Embryonic facial prominence (tissue), 1 donor: ENCODE measurements at regions not wholly inside any gene's neighbourhood (a gene's known extent, or its start where the extent isn't known, plus 50 kb on each side); places are given as distances from the start of the nearest gene placed in this dataset.
"Not testable (repeated sequence)": the region's sequence is repeated elsewhere in the genome, so short reads cannot be mapped to it uniquely, and the experiment has no call there.

ENCODE experiments used
- DNase-seq: peaks from one replicate; pipeline ENCODE4 v3.0.0-alpha.2; 2016; ENCODE audit errors: extremely low spot score

DNA sequence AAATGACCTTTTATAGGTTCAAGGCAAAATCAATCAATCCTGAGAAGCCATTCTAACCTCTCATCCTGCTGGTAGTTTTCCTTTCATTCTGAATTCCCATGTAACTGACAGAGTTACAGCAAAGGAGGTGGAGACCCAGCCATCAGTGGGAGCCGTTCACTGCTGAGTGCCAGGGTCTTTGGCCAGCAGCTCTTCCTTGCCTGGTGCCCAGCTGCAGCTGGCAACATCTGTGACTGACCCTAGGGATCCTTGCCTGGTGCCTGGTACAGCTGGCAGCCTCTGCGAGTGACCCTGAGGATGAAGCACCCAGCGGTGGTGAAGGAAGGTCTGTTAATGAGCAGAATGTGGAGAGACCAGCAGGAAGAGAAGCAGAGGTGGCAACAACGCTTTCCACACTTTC is 314.6 kb downstream of the THBS2 start:
- no peak for DNase-seq

DNA sequence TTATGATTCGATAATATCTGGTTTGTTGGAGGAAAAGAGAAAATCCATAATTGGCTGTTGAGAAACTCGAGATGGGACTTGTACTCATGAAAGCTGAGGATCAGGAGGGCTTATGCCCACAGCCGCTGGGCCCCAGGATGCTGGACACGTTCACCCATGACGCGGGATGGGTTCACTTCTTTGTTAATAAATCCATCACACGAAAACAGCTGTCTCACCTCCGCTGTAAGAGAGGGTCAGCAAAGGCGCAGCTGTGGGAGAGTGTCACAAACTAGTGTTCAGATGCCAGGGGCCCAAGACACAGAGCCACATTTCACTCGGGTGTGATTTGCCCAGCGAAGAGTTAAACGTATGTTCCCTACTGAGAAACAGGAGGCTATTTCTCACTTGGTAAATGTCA is 315.1 kb downstream of the THBS2 start:
- no peak for DNase-seq

DNA sequence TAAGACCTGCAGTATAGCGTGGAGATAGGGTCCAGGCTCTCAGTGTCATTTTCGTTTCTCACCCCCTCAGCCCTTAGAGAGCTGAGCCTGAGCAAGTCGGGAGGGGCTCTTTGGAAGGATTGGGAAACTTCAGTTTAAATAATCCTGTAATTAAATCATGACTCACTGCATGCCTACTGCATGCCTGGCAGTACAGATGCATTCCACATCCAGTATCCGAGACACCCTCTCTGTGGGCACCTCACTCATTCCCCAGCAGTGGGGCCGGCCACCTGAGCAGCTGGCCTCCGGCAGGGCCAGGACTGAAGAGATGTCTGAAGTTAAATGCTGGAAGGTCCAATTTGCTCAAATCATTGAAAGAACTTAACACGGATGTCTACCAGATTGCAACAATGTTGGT is 316.6 kb downstream of the THBS2 start:
- DNase-seq: no peak

DNA sequence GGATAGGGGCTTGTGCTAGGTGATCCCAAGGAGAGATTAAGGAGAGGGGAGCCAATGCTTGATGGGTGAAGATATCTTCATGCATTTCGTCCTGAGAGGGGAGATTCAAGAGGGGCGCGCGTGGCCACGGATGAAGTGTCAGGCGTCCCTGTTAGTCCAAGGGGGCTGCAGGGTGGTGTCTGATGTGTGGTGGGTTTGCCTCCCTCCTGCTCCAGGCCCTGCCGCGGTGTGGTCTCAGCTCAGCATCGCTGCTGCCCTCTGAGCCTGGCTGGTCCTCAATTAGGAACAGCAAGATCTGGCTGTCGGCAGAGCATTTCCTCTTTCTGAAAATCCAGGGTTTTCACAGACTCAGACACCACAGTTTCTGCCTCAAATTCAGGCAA is 318.0 kb downstream of the THBS2 start:
- no peak for DNase-seq

DNA sequence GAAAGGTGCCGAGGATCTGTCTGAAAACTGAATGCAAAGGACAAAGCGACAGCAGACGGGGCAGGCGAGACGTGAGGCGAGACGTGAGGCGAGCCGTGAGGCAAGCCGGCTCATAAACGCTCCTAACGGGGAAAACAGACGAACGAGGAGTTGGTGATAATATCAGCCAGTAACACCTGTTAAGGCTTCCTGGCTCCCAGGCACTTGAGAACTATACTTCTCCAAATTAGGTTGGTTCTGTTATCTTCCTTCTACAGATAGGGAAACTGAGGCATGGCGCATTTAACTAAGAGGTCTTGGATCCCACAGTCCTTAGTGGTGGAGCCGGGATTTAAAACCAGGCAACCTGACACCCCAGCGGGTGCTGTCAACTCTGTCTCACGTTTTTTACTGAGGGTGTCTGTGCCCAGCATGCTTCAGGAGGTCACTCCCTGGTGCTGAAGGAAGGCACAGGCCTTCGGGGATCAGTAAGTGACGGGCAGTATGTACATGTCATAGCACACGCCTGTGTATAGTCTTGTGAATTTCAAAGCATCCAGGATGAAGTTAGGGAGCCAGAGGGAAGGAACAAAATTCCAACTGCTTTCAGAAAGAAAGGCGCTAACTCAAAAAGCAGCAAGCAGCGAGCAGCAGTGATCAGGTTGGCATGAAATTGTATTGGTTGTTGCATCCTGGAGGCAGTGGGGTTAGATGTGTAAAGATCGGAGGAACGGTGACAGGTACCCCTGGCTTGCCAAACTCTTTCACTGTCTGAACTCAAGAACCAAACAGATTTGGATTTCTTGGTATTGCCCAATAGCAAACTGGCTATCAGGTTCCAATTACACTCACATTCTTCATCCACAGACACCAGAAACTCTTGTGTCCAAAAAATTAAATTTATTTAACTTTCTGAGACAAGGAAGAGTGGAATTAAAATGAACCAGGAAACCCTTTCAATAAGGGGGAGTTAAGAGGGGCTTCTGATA is 318.7 kb downstream of the THBS2 start:
- no peak for DNase-seq

DNA sequence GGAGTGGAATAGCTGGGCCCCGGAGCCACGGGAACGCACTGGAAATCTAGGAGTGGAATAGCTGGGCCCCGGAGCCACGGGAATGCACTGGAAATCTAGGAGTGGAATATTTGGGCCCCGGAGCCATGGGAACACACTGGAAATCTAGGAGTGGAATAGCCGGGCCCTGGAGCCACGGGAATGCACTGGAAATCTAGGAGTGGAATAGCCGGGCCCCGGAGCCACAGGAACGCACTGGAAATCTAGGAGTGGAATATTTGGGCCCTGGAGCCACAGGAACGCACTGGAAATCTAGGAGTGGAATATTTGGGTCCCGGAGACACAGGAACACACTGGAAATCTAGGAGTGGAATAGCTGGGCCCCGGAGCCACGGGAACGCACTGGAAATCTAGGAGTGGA is 321.5 kb downstream of the THBS2 start:
- not testable (repeated sequence) for DNase-seq

DNA sequence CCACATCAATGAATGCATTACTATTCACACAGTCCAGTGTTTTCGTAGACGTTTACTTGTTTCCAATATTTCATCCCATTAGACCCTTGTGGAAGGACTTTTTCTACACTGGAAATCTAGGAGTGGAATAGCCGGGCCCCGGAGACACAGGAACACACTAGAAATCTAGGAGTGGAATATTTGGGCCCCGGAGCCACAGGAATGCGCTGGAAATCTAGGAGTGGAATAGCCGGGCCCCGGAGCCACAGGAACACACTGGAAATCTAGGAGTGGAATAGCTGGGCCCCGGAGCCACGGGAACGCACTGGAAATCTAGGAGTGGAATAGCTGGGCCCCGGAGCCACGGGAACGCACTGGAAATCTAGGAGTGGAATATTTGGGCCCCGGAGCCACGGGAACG is 322.6 kb downstream of the THBS2 start:
- DNase-seq: not testable (repeated sequence)

DNA sequence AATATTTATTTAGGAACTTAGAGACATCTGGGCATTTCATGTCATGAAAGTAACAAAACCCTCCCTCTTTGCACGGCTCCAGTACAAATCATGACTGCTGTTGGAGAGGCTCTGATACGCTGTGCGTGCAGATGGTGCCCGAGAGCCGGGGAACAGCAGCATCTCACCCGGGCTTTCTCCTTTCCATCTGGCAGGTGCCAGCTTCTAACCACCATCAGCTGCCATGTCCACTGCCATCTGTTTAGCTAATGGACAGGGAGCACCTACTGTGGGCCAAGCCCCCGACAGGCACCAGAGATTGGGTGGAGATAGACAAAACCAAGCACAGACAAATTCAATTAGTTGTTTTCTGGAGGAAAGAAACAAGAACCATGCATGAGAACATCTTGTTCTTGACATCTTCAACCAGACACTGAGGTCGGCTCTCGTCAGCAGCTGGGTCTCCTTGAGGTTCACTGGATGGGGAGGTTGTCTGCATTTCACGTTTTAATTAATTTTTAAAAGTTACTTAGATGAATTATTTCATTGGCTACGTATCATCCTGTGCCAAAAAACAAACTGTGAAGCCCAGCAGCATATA is 323.7 kb downstream of the THBS2 start:
- no peak for DNase-seq

DNA sequence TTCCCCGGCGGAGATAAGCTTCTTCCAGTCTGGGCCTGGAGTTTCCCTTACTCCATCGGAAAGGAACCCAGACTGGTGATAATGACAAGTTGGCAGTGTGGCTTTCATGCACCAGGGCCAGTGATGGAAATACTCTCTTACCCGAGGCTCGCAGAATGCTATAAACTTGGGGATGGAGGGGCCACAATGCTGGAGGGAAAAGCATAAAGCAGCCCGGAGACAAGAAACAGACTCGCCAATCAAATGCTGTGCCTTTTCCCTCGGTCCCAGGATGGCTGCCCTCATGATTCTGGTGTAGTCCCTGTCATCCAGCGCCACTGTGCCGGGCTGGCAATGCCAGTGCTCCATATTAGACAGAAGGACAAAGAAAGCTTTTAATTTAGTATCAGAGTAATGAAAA is 325.6 kb downstream of the THBS2 start:
- no peak for DNase-seq

DNA sequence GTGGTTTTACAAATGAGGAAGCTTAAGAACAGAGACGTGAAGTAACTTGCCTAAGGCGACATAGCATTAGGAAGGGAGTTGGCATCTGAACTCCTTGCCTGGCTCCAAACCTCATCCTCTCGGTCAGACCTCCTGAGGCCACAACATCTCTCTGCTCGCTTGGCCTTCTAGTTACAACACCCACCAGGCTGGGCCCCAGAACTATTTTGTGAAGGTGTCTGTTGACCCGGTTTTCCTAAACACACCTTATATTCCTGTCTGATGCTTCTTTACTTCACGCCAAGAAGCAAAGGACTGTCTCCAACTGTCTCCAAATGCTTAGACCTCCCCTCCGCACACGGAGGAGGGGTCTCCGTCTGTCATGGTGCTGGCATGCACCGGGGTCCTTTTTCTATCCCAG is 326.6 kb downstream of the THBS2 start:
- no peak for DNase-seq

DNA sequence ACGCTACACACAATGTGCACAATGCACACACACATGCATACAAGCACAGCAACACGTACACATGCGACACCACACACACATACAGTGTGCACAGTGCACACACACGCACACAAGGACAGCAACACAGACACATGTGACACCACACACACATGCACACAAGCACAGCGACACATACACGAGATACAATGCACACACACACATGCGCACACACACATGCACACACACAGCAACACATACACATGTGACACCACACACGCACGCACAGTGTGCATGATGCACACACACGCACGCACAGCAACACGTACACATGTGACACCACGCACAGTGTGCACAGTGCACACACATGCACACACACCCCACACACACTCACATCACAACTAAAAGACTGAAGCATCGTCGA is 327.3 kb downstream of the THBS2 start:
- no peak for DNase-seq

DNA sequence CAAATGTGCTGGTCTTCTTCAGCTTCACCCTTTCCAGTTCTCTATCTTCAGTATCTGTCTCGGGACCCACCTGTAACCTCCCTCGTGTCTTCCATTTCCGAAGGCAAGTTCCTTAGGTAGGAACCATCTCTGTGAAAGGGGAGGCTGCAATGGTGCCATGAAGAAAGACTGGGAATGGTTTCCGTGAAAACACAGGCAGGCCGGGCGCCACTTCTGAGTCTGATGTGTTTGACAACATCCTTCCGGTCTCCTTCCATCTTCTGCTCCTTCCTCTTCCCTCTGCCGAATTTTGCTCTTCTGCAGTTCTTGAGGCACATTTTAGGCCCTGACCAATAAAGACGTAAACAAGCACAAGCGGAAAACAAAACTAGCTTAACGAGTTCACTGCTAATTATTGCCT is 328.0 kb downstream of the THBS2 start:
- no peak for DNase-seq

DNA sequence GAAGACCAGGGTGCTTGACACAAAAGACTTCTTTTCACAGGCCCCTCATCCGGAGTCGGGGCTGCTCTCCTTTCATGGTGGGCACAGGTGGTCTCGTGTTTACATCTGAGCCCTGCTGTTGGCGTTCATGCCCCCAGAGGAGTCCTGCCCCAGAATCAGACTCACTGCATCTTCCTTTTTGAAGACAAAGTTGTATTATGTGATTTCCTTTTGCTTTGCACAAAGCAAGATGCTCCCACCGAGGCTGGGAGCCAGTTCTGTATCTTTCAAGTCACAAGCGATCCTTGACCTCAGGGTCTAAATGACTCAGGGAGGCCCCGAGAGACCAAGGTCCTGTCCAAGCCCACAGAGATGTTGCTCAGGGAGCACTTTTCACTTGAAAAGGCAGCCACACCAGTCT is 330.5 kb downstream of the THBS2 start:
- no peak for DNase-seq

DNA sequence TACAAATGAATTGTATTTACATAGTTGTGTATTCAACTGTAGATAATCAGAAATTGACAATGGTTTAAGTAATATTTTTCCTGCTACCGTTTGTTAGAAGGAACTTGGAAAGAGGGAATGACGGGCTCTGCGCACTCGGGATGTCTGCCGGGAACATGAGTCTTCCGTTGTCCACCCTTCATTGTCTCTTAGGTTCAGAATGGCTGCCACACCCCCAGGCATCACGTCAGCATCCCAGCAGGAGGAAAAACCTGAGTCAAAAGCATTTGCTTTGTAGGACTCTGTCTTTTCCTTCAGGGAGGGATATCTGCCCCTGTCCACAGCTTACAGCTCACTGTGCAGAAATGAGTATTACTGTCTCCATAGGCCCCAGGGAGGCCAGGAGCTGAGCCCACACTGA is 331.2 kb downstream of the THBS2 start:
- no peak for DNase-seq

DNA sequence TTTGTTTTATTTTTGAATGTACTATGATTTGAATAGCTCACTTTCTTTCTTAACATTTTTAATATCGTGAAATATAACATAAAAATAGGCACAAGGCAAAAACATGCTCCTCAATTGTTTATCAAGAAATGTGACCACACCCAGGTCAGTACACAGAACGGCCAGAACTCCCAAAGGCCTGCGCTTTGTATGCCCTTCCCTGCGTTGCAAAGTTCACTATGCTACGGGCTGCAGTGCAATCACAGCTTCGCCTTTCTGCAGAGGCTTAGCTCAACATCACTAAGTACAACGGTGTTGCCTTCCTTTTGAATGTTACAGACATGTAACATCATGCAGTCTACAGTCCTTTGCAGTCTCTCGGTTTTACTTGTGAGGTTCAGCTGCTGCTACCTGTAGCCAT is 333.4 kb downstream of the THBS2 start:
- DNase-seq: no peak

DNA sequence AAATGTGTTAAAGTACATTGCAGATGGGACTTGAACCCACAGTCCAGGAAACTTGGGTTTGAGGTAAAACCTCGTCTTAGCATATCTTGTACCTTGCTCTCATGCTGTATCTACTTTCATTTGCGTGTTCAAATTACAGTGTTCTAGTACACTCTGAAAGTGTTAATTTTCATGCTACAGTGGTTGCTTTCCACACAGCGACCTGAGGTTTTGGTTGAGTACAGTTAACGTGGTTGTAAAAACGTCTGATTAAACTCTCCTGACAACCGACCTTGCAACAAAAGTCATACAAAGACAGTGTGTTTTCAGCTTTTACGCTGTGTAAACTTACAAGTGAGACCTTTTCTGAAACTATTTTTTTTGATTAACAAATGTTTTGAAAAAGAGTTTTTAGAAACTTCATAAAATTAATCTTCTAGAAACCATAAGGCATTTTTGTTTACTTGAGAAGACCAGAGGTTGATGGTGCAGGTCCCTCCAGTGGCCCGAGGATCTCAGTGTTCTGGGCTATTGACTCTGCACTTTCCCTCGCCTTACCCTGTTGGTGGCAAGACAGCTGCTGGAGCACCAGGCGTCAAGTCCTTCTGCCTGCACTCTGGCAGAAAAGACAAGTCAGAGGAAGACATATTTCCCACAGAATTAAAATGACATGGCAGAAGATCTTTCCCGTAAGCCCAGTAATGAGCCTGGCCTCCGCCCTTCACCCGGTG is 334.0 kb downstream of the THBS2 start:
- DNase-seq: no peak

DNA sequence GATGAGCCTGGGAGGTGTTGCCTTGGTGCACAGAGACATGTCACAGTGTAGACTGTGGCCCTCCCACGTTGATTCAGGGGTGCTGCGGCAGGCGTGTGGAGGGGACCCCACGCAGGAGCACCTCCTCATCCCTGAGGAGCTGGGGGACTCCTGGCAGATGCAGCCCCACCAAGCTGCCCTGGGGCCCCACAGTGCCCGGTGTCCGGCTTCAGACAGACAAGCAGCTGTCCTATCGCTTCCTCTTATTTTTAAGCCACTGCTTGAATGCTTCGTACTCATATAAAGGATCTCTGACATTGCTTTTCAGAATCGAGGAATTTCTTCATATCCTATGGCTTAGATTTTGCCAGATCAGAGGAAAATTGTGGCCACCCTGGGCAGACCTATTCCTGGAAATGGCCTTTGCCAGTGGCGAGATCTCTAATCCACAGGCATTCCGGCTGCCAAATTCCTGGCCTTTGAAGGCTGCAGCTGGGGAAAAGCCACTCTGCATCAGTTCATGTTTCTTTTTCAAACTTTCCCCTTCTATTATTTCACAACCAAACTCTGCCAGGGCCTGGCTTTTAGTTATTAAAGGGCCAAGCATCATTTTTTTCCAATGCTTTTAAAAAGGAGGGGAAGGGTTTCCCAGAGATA is 337.0 kb downstream of the THBS2 start:
- DNase-seq: no peak

DNA sequence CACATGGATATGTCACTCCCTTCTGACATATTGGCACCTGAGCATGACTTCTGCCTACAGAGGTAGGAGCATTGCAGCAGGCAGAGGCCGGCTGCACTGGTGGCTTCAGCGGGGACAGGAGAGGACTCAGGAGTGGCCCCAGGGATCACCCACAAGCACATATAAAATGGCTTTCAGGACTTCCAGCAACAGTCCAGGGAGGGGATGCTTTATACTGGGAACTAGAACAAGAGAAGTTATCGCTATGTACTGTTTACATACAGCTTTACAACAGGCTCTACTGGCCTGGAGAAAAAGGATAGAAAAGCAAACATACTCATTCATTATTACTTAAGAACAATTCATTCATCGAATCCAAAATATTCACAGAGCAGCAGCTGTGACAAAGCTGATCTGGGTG is 337.8 kb downstream of the THBS2 start:
- DNase-seq: no peak

DNA sequence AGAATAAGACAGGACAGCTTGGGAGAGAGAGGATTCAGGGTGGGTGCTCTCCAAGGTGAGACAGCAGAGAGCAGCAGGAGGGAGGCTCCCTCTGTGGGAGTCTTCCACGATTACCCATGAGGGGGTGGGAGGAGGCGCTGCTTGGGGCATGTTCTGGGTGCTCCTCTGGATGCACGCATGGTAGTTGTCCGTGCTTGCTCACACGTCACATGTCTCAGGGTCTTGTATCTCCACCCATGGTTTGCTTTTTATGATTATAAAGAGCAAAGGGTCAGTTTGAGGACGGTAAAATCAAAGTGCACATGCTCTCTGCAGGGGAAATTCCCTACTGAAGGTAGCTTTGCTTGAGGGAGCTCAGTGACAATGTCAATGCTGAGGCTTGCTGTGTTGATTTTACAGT is 338.4 kb downstream of the THBS2 start:
- DNase-seq: no peak

DNA sequence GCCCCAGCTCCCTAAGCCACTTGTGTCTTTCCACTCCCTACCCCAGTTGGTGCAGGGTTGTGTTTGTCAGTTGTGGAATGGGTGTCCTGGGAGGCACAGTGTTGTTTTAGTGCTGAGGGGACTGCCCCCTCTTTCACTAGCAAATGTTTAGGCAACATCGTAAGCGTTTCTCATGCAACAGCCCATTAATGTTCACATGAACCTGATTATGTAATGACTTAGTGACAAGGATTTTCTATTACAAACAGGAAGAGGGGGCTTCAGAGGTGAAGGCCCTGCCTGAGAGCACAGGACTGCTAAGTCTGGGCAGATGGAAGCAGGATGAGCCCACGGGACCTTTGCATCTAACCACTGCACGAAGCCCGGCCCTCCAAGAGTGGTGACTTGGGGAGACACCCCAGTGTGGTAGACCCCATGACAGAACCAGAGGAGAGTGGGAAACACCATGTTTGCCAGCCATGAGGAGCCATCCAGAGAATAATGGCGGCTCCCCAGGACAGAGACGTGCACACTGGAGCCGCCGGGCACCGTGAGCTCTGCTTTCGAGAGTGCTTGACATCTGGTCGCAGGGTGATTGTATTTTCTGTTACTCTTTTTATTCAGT is 339.7 kb downstream of the THBS2 start:
- no peak for DNase-seq

DNA sequence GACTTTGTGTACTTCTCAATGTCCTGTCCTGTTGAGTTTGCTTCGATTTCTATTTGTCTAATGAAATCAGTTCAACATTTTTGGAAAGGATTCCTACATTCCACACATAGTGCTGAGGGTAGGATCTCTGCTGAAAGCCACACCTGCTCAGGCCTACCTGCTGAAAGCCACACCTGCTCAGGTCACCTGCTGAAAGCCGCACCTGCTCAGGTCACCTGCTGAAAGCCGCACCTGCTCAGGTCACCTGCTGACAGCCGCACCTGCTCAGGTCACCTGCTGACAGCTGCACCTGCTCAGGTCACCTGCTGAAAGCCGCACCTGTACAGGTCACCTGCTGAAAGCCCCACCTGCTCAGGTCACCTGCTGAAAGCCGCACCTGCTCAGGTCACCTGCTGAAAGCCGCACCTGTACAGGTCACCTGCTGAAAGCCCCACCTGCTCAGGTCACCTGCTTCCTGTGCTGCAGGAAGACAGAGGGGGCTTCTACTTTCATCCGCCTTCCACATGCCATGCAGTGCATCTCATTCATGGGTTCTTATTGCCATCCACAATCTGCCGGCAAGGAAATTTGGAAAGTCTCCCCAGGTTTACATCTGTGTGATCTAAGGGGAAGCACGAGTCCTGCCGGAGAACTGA is 340.3 kb downstream of the THBS2 start:
- not testable (repeated sequence) for DNase-seq
